Ishikawa (cell line): ENCODE measurements at regions not wholly inside any gene's neighbourhood (a gene's known extent, or its start where the extent isn't known, plus 50 kb on each side); places are given as distances from the start of the nearest gene placed in this dataset.

Experiments used
- CEBPB ChIP-seq: IDR thresholded peaks from 2 replicates; pipeline ENCODE4 v1.6.1; 2012
- CREB1 ChIP-seq: IDR thresholded peaks from 2 replicates; pipeline ENCODE4 v1.6.1; 2012; ENCODE audit warnings: low read depth
- EGR1 ChIP-seq: IDR thresholded peaks from 2 replicates; pipeline ENCODE4 v1.6.1; 2012
- EP300 ChIP-seq: IDR thresholded peaks from 2 replicates; pipeline ENCODE4 v1.6.1; 2012; ENCODE audit warnings: borderline replicate concordance
- FOXM1 ChIP-seq: IDR thresholded peaks from 2 replicates; pipeline ENCODE4 v1.6.1; 2012; ENCODE audit warnings: low read depth, borderline replicate concordance
- NFIC ChIP-seq: IDR thresholded peaks from 2 replicates; pipeline ENCODE4 v1.6.1; 2012
- RAD21 ChIP-seq: IDR thresholded peaks from 2 replicates; pipeline ENCODE4 v1.6.1; 2012; ENCODE audit warnings: low read depth
- TAF1 ChIP-seq: IDR thresholded peaks from 2 replicates; pipeline ENCODE4 v1.6.1; 2012; ENCODE audit warnings: low read depth, mild to moderate bottlenecking
- TCF12 ChIP-seq: IDR thresholded peaks from 2 replicates; pipeline ENCODE4 v1.6.1; 2012; ENCODE audit warnings: low read depth
- TEAD4 ChIP-seq: IDR thresholded peaks from 2 replicates; pipeline ENCODE4 v1.6.1; 2012
- YY1 ChIP-seq: IDR thresholded peaks from 2 replicates; pipeline ENCODE4 v1.6.1; 2012; ENCODE audit warnings: low read depth
- ZBTB7A ChIP-seq: IDR thresholded peaks from 2 replicates; pipeline ENCODE4 v1.6.1; 2012; ENCODE audit warnings: low read depth
- TF ChIP-seq, protein P1 (sequence below): IDR thresholded peaks from 2 replicates; pipeline ENCODE4 v1.6.1; 2012
- TF ChIP-seq, protein P2 (sequence below): IDR thresholded peaks from 2 replicates; pipeline ENCODE4 v1.6.1; 2012; ENCODE audit warnings: low read depth, mild to moderate bottlenecking
- TF ChIP-seq, protein P3 (sequence below): IDR thresholded peaks from 2 replicates; pipeline ENCODE4 v1.6.1; 2012

DNA sequence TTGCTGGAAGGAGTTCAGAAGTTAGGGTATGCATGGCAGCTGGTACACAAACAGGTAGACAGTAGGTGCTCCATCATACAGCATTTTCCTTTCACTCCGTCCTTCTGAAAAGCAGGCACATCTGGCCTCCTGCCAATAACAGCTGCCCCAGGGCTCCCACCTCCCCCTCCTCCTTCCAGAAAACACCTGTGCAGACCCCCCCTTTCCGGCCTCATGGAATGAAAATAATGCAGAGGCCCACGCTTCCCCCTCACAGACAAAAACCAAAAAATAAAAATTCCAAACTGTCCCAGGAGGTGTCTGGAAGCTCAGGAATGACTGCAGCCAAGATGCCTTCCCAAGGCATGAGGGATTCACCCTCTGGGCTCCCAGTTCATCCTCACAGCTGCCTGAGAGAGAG is 185.5 kb downstream of the MN1 start:
- no peak for TF ChIP-seq TAF1
- TF ChIP-seq YY1, result no peak
- no peak for TF ChIP-seq CEBPB
- TF ChIP-seq EP300, result no peak
- no peak for TF ChIP-seq EGR1
- no peak for TF ChIP-seq CREB1
- TF ChIP-seq FOXM1, result no peak
- TF ChIP-seq TEAD4, result no peak
- no peak for TF ChIP-seq RAD21
- TF ChIP-seq, protein P1, sequence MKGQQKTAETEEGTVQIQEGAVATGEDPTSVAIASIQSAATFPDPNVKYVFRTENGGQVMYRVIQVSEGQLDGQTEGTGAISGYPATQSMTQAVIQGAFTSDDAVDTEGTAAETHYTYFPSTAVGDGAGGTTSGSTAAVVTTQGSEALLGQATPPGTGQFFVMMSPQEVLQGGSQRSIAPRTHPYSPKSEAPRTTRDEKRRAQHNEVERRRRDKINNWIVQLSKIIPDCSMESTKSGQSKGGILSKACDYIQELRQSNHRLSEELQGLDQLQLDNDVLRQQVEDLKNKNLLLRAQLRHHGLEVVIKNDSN, result no peak
- TF ChIP-seq NFIC, result no peak
- TF ChIP-seq TCF12, result no peak
- TF ChIP-seq, protein P2, sequence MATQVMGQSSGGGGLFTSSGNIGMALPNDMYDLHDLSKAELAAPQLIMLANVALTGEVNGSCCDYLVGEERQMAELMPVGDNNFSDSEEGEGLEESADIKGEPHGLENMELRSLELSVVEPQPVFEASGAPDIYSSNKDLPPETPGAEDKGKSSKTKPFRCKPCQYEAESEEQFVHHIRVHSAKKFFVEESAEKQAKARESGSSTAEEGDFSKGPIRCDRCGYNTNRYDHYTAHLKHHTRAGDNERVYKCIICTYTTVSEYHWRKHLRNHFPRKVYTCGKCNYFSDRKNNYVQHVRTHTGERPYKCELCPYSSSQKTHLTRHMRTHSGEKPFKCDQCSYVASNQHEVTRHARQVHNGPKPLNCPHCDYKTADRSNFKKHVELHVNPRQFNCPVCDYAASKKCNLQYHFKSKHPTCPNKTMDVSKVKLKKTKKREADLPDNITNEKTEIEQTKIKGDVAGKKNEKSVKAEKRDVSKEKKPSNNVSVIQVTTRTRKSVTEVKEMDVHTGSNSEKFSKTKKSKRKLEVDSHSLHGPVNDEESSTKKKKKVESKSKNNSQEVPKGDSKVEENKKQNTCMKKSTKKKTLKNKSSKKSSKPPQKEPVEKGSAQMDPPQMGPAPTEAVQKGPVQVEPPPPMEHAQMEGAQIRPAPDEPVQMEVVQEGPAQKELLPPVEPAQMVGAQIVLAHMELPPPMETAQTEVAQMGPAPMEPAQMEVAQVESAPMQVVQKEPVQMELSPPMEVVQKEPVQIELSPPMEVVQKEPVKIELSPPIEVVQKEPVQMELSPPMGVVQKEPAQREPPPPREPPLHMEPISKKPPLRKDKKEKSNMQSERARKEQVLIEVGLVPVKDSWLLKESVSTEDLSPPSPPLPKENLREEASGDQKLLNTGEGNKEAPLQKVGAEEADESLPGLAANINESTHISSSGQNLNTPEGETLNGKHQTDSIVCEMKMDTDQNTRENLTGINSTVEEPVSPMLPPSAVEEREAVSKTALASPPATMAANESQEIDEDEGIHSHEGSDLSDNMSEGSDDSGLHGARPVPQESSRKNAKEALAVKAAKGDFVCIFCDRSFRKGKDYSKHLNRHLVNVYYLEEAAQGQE, result no peak
- no peak for TF ChIP-seq ZBTB7A

DNA sequence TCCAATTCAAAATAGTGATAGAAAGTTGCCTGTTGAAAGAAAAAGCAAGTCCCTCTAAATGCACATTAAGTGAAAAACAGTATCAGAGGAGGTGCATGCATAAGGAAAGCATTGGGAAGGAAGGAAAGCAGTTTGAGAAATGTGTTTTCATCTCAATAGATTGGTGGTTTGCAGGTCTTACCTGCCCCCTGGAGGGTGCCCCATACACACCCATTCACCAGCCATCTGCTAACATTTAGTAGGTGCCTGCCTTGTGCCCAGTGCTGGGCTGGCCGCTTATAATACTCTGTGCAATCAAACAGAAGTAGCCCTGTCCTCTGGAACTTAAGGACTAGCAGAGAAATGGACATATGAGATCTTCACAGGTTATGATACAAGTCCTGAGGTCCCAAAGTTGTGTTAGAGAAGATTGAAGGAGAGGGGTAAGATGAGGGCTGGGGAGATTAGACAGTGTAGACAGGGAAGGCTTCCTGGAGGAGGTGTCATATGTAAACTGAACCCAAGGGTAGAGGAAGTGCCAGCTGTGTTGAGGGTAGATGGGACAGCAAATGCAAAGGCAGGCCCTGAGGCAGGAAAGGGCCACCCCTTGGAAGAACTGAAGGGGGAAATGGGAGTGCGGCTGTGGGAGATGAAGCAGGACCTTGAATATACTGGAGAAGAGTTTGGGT is 184.2 kb downstream of the MN1 start:
- TF ChIP-seq, protein P3, sequence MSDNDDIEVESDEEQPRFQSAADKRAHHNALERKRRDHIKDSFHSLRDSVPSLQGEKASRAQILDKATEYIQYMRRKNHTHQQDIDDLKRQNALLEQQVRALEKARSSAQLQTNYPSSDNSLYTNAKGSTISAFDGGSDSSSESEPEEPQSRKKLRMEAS, result no peak
- TF ChIP-seq ZBTB7A (no peak), RAD21 (peak; percentile 33; the same call in 1 of the 2 replicates)

DNA sequence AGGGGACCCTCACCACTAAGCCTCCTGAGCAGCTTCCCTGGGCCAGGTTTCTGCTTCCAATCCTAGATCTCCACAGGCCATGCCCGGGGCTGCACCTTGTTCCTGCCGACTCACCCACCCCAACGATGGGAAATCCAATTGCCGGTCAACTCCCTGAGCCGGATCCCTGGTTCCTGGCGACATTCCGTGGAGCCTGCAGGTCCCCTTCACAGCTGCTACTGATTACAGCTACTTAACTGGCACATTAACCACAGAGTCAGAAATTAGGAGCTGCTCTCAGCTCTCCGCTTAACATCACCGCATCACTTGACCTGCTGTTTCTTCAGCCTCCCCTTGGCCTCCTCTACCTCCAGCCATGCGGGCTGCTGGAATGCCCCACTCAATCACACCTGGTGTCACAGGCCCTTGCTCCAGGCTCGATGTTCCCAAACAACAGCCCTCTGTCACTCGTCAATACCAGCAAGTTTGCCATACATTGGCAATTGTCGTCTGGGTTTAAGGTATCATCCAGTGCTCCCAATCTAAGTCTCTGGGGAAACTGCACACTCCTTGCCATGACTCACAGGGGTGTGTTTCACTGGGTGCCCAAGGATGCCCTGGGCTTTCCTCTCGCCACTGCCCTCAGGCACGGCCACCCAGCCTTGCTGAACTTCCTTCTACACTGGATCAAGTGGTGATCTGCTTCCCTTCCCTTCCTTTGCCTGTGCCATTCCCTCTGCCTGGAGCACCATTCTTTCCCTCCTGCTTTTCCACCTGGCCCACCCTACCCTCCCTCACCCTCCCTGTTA is 181.0 kb downstream of the MN1 start:
- TF ChIP-seq TCF12 (no peak), NFIC (no peak), TEAD4 (no peak), YY1 (no peak), EP300 (no peak), ZBTB7A (no peak), EGR1 (no peak), CREB1 (no peak), RAD21 (no peak), FOXM1 (no peak), TAF1 (no peak), CEBPB (no peak)
- TF ChIP-seq, protein P1, result no peak
- TF ChIP-seq, protein P2, result no peak
- TF ChIP-seq, protein P3, result no peak

DNA sequence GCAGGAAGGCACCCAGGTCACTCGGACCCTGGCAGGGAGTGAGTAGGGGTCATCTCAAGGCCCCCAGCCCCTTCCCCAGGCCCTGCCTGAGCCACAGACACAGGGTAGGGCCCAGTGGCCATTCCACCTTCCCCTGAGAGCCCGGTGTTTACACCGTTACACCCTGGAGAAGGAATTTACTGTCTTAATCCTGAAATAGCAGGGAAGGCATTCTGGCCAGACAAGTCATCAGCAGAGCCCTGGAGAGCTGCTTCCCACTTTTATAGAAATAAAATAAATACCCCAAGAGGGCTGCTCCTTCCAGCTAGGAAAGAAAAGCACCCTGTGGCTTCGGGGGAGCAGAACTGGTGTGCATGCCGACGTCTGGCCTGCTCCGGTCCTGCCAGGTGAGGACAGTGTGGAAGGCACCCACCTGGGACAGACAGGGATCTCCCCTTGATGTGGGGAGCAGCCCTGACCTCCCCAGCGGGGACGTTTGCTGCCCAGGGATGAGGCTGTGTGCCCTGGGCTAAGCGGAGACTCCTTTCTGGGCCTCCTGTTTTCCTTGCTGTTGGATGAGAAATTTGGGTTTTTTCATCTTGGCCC is 180.0 kb downstream of the MN1 start:
- TF ChIP-seq ZBTB7A, result no peak
- TF ChIP-seq, protein P3, result no peak
- TF ChIP-seq EGR1, result no peak
- TF ChIP-seq CEBPB, result no peak
- TF ChIP-seq CREB1, result no peak

DNA sequence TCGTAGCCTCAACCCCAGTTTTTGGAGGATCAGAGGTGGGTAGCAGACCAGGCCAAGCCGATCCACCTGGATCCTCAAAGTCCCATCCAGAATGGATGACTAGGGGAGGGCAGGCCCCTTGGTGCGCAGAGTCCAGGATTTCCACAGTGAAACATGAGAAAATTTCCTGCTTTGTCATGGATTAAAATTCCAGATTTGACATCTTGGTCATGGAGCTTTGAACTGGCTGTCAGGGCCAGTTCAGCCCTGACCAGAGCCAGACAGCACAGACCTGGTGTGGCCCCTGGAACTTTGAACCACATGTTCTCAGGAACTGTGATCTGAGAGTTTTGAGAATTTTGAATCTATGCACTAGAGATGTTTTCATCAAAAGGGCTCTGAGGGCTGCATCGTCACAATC is 177.5 kb downstream of the MN1 start:
- TF ChIP-seq, protein P3, result no peak
- TF ChIP-seq ZBTB7A (no peak), EGR1 (no peak), CREB1 (no peak), TAF1 (no peak), EP300 (no peak), YY1 (no peak), NFIC (no peak), CEBPB (no peak), FOXM1 (no peak), TEAD4 (no peak), RAD21 (no peak), TCF12 (no peak)
- TF ChIP-seq, protein P2, result no peak
- TF ChIP-seq, protein P1, result no peak
